Astrocyte (in vitro differentiated cells and primary cell): ENCODE measurements at regions not wholly inside any gene's neighbourhood (a gene's known extent, or its start where the extent isn't known, plus 50 kb on each side); places are given as distances from the start of the nearest gene placed in this dataset.

ENCODE experiments used
- CTCF ChIP-seq: IDR thresholded peaks from 2 replicates; pipeline ENCODE4 v1.5.1; 2011; ENCODE audit warnings: low read depth, mild to moderate bottlenecking, inconsistent platforms, low read length, moderate library complexity; ENCODE audit not compliant: insufficient read depth
- EZH2 ChIP-seq: IDR thresholded peaks from 2 replicates; pipeline ENCODE4 v1.6.1; 2012; ENCODE audit warnings: mild to moderate bottlenecking, low read length, inconsistent platforms; ENCODE audit not compliant: insufficient read depth

- TF ChIP-seq CTCF (no peak), EZH2 (no peak)
These were observed 1091.3 kb downstream of the TBC1D22A start for GRCh38 chr22:47853750-47854149.
